Astrocyte (in vitro differentiated cells and primary cell): ENCODE measurements at regions not wholly inside any gene's neighbourhood (a gene's known extent, or its start where the extent isn't known, plus 50 kb on each side); places are given as distances from the start of the nearest gene placed in this dataset.

Experiments
- CTCF ChIP-seq: IDR thresholded peaks from 2 replicates; pipeline ENCODE4 v1.5.1; 2011; ENCODE audit warnings: low read depth, mild to moderate bottlenecking, inconsistent platforms, low read length, moderate library complexity; ENCODE audit not compliant: insufficient read depth
- EZH2 ChIP-seq: IDR thresholded peaks from 2 replicates; pipeline ENCODE4 v1.6.1; 2012; ENCODE audit warnings: mild to moderate bottlenecking, low read length, inconsistent platforms; ENCODE audit not compliant: insufficient read depth

- no peak for TF ChIP-seq CTCF
- TF ChIP-seq EZH2, result no peak
Observed at GRCh38 chr12:67391034-67391433, 121.9 kb downstream of the CAND1 start.
